ENCODE measurements at regions not wholly inside any gene's neighbourhood (a gene's known extent, or its start where the extent isn't known, plus 50 kb on each side); places are given as distances from the start of the nearest gene placed in this dataset.

DNA sequence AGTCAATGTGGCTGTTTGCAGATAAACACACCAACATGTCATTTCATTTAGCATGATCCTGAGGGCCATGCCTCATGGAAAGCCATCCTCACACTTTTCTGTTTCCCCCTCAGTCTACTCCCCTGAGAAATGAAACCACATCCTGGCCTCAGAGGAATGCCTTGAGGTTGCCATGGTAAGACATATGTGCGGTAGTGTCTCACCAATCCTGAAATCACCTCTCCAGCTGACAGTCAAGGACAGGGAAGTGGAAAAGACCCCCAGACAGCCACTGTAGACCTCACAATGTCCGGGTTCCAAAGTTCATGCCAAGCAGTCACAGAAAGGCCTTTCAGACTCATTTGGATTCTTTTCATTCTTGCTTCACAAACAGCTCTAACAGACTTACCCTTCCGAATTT is 175.2 kb upstream of the PKDCC start (continued):
- TF ChIP-seq, protein P1, sequence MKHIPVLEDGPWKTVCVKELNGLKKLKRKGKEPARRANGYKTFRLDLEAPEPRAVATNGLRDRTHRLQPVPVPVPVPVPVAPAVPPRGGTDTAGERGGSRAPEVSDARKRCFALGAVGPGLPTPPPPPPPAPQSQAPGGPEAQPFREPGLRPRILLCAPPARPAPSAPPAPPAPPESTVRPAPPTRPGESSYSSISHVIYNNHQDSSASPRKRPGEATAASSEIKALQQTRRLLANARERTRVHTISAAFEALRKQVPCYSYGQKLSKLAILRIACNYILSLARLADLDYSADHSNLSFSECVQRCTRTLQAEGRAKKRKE (CRISPR knock-in tag; IDR thresholded peaks at IDR 0.05; ENCODE audit: low read depth) = no peak
- TF ChIP-seq CEBPB (IDR thresholded peaks at IDR 0.05) (no peak), KDM5A (IDR thresholded peaks at IDR 0.05) (no peak)
- TF ChIP-seq, protein P2, sequence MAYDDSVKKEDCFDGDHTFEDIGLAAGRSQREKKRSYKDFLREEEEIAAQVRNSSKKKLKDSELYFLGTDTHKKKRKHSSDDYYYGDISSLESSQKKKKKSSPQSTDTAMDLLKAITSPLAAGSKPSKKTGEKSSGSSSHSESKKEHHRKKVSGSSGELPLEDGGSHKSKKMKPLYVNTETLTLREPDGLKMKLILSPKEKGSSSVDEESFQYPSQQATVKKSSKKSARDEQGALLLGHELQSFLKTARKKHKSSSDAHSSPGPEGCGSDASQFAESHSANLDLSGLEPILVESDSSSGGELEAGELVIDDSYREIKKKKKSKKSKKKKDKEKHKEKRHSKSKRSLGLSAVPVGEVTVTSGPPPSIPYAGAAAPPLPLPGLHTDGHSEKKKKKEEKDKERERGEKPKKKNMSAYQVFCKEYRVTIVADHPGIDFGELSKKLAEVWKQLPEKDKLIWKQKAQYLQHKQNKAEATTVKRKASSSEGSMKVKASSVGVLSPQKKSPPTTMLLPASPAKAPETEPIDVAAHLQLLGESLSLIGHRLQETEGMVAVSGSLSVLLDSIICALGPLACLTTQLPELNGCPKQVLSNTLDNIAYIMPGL (CRISPR knock-in tag; IDR thresholded peaks at IDR 0.05; ENCODE audit: borderline replicate concordance) = no peak

DNA sequence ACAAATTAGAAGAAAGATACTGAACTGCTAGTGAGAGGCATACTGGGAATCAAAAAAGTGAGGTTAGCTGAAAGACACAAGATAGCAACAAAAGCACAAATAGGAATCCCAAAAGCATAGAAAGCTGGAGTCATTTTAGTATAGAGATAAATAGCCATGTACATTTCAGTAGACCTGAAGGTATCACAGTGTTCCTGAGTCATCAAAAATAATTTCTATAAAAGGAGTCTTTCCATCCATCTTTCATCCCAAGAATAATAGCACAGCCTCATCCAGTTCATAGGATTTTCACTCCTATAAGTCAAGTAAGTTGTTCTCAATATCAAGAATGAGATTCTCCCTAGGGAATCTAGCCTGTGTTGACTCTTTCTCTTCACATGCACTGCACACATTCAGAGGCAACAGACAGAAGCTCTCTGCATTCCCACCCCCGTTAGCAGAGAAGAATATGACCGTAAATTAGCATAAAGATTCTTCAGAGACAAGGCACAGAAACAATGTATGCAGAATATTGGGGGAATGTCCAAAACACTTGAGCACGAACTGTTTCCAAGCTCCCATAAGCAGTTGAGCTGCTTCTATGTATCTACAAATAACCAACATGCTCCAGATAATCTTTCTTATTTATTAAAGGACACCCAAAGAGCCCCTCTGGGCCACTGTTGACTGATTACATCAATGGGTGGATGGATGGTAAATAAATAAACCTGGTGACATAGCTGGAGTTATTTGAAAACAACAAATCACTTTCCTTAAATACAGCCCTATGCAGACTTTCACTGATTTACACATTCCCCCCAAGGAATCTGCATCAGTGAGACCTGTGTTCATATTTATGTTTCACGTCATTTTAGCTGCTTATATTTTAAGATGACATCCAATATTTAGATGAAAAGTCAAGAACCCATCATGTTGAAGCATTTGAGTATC is 174.5 kb upstream of the PKDCC start:
- DNase-seq (ENCODE audit: low read depth in 1 of 2, low spot score in 1 of 2) = peak in 1 of 2 experiments; percentile 33
- no peak for ATAC-seq
- no peak overlapping the region for H3K4me3 ChIP-seq
- peaks cover 35% of the 10 kb centered on the region for H3K4me1 ChIP-seq
- POLR2A ChIA-PET = no interaction called here
- H3K9me3 ChIP-seq = no peaks in the 10 kb centered on the region
- H3K27ac ChIP-seq = peak overlapping the region in 1 of 2 experiments; percentile 85; a peak in 4 of 6 replicates
- CTCF ChIA-PET = interaction anchor here (0.8 to 18.2 kb wide), 10 partner anchors 13 to 443 kb away, joined by 3 to 761 read pairs (median 32); no protein-coding TSS in a partner anchor
- WGBS (ENCODE audit: missing lambda C conversion rate) = 61% methylated on average over 4 of the region's 4 CpGs
- peak overlapping the region; percentile 21; the same call in 2 of the 3 replicates for H3K4me2 ChIP-seq
- TF ChIP-seq MAFK (IDR thresholded peaks at IDR 0.05; ENCODE audit: partially characterized antibody) = peak; percentile 68
- TF ChIP-seq POLR2A (IDR thresholded peaks at IDR 0.05; ENCODE audit: low read length) = no peak
- 0 out of 4 replicates have a peak, but pooled peaks of 1 of the 2 experiments have one; percentile 9 for TF ChIP-seq CEBPB (IDR thresholded peaks at IDR 0.05)
- no peak for TF ChIP-seq MYC (IDR thresholded peaks at IDR 0.05; ENCODE audit: borderline replicate concordance, low read length)
- no peak for TF ChIP-seq EHMT2 (IDR thresholded peaks at IDR 0.05; ENCODE audit: low read depth)
- no peak for TF ChIP-seq TFCP2L1 (CRISPR knock-in tag; IDR thresholded peaks at IDR 0.05)
- no peak for TF ChIP-seq POLR2AphosphoS2 (conservative IDR thresholded peaks at IDR 0.05; ENCODE audit: low read length)
- no peak for FAIRE-seq

DNA sequence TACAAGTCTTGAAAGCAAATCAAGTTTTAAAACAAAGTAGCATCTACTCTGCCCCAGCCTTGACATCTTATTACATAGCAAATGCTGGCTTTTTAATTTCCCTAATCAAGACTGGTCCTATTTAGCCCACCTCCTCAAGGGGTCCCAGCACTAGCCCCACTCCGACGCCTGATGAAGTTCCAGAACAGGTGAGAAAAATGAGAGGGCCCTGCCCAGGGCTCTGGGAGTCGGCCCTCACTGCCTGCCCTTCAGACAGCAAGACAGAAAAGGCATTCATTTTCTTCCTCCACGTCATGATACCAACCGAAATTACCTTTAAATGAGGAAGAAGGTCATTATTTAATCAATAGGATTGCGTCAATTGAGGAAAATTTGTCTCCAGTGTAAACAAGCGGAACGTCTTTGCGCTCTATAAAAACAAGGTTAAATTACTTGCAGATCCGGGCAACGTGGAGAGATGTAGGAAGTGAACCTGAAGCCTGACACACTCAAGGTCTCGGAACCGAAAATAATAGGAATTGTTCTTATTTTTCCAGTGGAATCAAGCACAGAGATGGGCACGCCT is 170.6 kb upstream of the PKDCC start:
- no peak for DNase-seq (ENCODE audit: low read depth in 1 of 2, low spot score in 1 of 2)
- FAIRE-seq = no peak
- ChIA-PET POLR2A (no interaction called here), CTCF (interaction anchor here (0.6 to 18.2 kb wide), 6 partner anchors 8 to 218 kb away, joined by 3 to 761 read pairs (median 58); no protein-coding TSS in a partner anchor)
- Histone ChIP-seq H3K9me3 (no peaks in the 10 kb centered on the region), H3K4me2 (no peak overlapping the region), H3K4me1 (peaks cover 24% of the 10 kb centered on the region), H3K4me3 (no peak overlapping the region), H3K27ac (no peak overlapping the region)
- ATAC-seq = no peak
- 81% methylated on average over 14 of the region's 14 CpGs for WGBS (ENCODE audit: missing lambda C conversion rate)
- TF ChIP-seq RAD21 (conservative IDR thresholded peaks at IDR 0.05 in 1 of 2, IDR thresholded peaks at IDR 0.05 in 1 of 2) (no peak), POLR2AphosphoS2 (conservative IDR thresholded peaks at IDR 0.05; ENCODE audit: low read length) (no peak), ZFP36 (IDR thresholded peaks at IDR 0.05; ENCODE audit: borderline replicate concordance, partially characterized antibody) (no peak), JUN (IDR thresholded peaks at IDR 0.05) (no peak), CHD4 (IDR thresholded peaks at IDR 0.05; ENCODE audit: borderline replicate concordance) (no peak), ZNF302 (CRISPR knock-in tag; IDR thresholded peaks at IDR 0.05) (no peak), TFCP2L1 (CRISPR knock-in tag; IDR thresholded peaks at IDR 0.05) (no peak), EHF (CRISPR knock-in tag; IDR thresholded peaks at IDR 0.05) (no peak), GATA3 (IDR thresholded peaks at IDR 0.05; ENCODE audit: borderline replicate concordance) (no peak), PHF8 (IDR thresholded peaks at IDR 0.05; ENCODE audit: borderline replicate concordance, low read depth) (no peak), NPAS2 (CRISPR knock-in tag; IDR thresholded peaks at IDR 0.05; ENCODE audit: borderline replicate concordance) (no peak), HEYL (CRISPR knock-in tag; IDR thresholded peaks at IDR 0.05) (no peak), TP53 (CRISPR knock-in tag; IDR thresholded peaks at IDR 0.05) (no peak), FOXS1 (CRISPR knock-in tag; IDR thresholded peaks at IDR 0.05) (no peak)
- TF ChIP-seq, protein P2 (CRISPR knock-in tag; IDR thresholded peaks at IDR 0.05; ENCODE audit: borderline replicate concordance) = no peak
- TF ChIP-seq, protein P3, sequence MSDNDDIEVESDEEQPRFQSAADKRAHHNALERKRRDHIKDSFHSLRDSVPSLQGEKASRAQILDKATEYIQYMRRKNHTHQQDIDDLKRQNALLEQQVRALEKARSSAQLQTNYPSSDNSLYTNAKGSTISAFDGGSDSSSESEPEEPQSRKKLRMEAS (IDR thresholded peaks at IDR 0.05) = no peak
- TF ChIP-seq, protein P4, sequence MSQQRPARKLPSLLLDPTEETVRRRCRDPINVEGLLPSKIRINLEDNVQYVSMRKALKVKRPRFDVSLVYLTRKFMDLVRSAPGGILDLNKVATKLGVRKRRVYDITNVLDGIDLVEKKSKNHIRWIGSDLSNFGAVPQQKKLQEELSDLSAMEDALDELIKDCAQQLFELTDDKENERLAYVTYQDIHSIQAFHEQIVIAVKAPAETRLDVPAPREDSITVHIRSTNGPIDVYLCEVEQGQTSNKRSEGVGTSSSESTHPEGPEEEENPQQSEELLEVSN (IDR thresholded peaks at IDR 0.05; ENCODE audit: borderline replicate concordance, low read depth) = no peak
- TF ChIP-seq, protein P5, sequence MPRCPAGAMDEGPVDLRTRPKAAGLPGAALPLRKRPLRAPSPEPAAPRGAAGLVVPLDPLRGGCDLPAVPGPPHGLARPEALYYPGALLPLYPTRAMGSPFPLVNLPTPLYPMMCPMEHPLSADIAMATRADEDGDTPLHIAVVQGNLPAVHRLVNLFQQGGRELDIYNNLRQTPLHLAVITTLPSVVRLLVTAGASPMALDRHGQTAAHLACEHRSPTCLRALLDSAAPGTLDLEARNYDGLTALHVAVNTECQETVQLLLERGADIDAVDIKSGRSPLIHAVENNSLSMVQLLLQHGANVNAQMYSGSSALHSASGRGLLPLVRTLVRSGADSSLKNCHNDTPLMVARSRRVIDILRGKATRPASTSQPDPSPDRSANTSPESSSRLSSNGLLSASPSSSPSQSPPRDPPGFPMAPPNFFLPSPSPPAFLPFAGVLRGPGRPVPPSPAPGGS (IDR thresholded peaks at IDR 0.05) = no peak

Data from A549 (cell line).